Pulmonary artery endothelial cell (primary cell): ENCODE measurements at regions not wholly inside any gene's neighbourhood (a gene's known extent, or its start where the extent isn't known, plus 50 kb on each side); places are given as distances from the start of the nearest gene placed in this dataset.
A peak's percentile ranks its signal among the peaks of the same experiment; 100 is the strongest.
"Not testable (repeated sequence)": the region's sequence is repeated elsewhere in the genome, so short reads cannot be mapped to it uniquely, and the experiment has no call there.

Source experiments
- DNase-seq: peaks from one replicate; pipeline ENCODE4 v3.0.0-alpha.2; 2011; ENCODE audit warnings: low read depth, low spot score

DNA sequence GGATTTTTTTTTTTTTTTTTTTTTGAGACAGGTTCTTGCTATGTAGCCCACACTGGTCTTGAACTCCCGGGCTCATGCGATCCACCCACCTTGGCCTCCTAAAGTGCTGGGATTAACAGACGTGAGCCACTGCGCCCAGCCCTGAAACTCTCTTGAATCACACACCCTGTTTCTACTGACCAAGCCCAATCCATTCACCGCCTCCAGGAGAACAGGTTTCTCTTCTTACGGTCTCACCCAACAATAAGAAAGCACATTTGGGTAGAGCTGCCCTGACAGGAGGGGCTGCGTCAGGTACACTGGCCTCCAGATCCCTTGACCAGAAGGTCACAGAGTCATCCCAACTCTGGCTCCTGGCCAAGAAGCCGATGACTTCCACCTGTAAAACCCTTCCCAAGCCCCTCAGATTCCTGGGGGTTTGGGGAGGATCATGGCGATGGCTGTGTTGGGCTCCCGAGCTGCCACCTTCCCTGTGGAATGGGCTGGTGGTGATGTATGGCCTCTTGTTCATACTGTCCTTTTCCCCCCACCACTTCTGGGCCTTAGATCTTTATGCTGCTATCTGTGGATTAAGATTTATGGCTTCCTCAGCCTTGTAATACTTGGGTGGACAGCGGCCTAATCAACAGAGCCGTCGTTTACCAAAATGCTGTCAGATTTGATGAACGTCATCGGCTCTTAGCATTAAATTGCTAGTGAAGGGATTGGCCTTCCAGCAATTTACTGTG lies 89.1 kb downstream of the KATNIP start:
- DNase-seq: no peak

DNA sequence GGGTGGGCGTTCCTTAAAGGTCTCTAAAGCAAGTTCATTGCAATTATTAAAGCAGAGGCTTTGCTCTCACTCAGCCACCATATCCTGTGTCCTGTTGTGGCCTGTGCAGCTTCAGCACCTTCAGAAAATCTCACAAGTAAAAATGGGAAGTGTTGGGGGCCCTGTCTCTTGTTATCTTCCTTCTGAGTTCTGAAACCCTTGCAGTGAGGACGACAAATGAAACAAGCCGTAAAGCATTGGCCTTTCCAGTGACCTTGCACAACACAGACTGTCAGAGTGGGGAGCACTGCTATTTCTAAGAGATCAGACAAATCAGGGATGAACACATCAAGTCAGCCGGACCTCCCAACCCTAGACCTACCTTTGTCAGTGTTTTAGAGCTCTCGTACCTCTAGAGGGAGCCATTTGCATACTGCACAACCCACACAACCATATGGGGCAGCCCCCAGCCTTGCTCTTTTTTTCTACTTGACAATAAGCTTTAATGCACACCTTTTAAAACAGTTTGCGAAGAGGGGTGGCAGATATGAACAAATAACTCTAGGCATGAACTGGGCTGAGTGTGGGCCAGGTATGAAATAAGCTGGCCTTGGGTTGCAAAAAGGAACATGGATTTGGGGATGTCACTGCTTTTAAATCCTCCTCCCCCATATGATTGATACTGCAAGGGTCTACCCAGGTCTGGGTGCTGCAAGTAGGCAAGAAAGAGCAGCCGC lies 89.8 kb downstream of the KATNIP start:
- peak; percentile 32 for DNase-seq

DNA sequence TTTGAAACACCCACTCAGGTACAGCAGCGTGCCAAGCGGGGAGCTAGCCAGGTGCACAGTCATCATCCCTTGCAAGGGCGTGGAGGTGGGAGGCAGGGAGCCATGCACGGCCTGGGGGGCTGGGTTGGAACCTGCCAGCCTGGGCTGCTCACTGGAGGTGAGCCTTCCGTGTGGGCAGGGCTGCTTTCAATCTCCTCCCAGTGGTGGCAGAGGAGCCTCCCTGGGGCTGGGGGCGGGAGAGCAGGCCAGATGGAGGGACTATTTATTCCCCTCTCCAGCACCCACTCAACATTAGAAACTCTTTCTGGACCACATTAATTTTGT lies 90.3 kb downstream of the KATNIP start:
- no peak for DNase-seq

DNA sequence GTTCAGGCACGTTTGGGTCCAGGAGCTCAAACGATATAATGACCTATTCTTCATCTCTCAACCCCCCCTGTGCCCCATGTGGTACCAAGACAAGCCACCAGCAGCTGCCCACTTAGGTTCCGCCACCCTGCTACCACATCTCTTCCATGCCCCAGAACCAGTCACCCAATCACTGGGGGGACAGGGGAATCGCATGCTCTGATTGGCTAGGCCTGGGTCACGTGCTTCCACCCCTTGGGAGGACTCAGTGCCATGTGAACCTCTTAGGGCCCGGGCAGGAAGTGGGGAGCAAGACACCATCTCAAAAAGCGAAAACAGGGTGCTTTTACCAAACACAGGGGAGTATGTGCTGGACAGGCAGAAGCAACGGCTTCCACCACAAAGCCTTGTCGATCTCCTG lies 91.3 kb downstream of the KATNIP start:
- no peak for DNase-seq

DNA sequence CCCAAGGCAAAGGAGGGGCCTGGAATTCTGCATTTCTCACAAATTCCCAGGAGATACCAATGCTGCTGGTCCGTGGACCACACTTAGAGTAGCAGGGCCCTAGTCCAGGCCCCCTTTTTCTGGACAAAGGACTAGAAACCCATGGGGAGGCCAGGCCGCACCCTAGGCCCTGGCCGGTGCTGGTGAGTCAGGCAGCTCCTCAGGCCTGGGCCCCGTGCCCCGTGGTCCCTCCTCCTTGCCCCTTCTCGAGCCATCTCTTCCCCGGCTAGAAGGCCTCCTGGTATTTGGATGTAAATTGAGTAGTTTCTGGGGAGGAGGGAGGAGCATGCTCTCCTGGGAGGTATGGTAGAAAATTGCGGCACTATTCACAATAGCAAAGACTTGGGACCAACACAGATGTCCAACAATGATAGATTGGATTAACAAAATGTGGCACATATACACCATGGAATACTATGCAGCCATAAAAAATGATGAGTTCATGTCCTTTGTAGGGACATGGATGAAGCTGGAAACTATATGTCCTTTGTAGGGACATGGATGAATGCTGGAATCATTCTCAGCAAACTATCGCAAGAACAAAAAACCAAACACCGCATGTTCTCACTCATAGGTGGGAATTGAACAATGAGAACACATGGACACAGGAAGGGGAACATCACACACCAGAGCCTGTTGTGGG lies 91.9 kb downstream of the KATNIP start:
- not testable (repeated sequence) for DNase-seq

DNA sequence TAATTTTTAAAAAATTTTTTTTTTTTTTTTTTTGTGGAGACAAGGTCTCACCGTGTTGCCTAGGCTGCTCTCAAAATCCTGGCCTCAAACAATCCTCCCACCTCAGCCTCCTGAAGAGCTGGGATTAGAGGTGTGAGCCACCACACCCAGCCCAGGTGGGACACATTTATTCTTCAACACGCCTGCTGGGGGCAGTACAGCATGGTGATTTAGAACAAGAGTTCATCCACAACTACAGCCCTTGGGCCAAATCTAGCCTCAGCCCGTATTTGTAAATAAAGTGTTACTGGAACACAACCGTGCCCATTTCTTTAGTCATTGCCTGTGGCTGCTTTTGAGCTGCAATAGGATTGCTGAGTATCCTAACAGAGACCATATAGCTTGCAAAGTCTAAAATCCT lies 92.8 kb downstream of the KATNIP start:
- no peak for DNase-seq

DNA sequence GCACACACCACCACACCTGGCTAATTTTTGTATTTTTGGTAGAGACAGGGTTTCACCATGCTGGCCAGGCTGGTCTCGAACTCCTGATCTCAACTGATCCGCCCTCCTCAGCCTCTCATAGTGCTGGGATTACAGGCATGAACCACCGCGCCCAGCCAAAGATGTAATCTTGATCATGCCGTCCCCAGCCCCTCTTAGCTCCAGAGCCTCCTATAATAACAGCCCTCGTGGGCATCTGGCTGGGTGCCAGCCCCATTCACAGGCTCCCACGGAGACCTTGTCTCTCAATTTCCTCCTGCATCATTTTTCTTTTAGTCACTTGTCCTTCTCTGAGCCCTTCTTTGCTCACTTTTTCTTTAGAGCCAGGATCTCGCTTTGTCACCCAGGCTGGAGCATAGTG lies 94.2 kb downstream of the KATNIP start:
- DNase-seq: no peak

DNA sequence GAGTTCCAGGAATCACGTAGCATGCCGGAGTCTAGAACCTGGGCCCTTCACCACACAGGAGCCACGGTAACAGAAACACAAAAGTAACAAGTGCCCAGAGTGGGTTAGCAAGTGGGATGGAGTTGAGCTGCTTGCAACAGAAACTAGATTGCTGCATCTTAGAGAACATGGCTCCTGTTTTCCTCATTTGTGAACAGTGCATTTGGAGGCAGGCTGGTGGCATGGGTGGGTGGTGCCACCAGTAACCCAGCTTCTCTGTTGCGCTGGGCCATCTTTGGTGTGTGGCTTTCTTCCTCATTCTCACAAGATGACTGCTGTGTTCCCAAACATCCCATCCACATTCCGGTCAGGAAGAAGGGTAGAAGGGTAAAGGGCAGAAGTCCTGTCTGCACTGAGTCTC lies 95.5 kb downstream of the KATNIP start:
- DNase-seq: no peak

DNA sequence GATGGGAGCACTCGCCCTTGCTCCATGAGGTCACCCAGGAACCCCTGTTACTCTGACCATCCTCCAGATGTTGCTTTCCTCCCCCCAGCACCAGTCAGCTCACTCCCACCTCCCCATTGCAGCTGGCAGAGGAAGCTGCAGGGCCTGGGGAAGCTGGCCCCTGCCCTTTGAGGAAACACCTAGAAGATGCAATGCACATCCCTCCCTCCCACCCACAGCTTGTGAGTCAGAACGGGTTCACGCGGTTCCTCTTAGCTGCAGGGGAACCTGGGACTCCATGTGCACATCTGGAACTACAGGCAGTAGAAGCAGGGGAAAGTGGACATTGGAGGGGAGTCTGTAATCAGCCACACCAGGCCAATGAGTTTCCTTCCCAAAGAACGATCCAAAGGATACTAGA lies 96.9 kb downstream of the KATNIP start:
- no peak for DNase-seq

DNA sequence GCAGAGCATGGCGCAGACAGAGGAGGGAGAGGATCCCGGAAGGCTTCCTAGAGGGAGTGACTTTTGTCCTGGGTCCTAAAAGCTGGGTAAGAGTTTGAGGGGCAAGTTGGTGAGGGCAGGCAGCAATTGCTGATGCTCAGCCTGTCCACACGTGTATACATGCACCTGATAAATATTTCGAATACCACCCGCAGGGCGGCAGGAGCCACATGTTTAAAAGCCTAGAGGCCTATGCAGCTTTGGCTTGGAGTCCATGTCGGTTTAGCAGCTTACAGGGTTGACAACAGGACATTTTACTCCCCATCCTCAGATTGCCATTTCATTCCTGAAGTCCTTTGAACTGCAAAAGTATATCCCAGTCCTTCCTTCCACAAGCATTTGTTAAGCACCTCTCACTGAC lies 99.1 kb downstream of the KATNIP start:
- no peak for DNase-seq

DNA sequence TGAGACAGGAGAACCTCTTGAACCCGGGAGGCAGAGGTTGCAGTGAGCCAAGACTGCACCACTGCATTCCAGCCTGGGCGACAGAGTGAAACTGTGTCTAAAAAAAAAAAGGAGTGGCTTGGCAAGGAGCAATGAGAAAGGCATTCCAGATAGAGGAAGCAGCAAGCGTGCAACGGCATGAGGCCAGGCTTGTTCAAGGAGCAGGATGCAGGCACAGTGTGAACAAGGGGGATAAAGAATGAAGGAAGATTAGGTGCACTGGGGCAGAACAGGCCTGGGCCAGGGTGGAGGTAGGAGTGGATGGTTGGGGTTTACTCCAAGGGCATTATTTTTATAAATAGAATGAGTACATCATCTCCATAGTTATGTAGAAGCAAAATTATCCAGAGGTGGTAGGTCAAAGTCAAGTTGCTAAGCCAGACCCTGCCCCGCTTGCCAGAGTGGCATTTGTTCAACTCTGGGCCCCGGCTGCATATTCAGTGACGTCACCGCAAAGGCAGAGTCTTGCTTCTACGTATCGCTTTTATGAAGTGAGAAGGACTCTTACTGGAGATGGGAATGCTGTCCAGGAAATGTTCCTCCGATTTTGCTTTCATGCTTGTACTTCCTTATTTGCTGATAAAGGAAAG lies 100.2 kb downstream of the KATNIP start:
- no peak for DNase-seq

DNA sequence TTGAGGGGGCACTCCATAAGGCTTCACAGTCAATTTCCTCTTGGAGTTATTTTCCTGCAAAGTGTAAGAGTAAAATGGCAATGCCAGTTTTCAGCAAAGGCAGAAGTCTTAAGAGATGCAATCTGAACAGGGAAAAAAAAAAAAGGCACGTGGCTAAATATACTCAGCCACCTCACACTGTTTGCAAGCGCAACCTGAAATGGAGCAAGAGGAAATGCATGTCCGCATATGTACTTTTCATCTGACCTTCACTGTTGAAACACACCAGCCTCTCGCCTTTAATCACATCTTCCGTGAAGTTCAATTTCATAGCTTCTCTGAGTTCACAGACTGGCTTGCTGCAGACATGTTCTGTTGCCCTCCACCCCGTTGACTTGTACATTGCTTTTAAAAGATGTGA lies 101.4 kb downstream of the KATNIP start:
- no peak for DNase-seq

DNA sequence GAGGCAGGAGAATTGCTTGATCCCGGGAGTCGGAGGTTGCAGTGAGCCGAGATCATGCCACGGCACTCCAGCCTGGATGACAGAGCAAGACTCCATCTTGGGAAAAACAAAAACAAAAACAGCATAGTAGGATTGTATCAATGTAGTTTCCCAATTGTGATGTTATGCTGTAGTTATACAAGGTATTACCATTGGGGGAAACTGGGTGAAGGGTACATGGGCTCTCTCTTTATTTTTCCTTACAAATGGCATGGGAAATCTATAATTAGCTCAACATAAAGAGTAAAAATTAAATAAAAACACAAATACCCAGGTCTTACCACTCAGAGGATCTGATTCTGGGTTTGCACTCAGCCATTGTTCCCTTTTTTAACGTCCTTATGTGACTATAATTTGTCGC lies 107.9 kb downstream of the KATNIP start:
- no peak for DNase-seq

DNA sequence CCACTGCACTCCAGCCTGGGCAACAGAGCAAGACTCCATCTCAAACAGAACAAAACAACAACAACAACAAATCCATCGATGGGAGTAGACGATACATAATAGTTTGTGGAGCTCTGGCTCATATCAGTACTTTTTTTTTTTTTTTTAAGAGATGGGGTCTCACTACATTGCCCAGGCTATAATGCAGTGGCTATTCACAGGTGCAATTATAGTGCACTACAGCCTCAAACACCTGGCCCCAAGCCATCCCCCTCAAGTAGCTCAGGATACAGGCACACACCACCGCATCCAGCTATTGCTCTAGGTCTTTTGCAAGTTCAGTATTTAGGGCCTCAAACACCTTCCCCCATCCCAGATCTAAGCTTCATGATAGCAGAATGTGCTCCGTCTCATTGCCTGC lies 110.6 kb downstream of the KATNIP start:
- DNase-seq: no peak

DNA sequence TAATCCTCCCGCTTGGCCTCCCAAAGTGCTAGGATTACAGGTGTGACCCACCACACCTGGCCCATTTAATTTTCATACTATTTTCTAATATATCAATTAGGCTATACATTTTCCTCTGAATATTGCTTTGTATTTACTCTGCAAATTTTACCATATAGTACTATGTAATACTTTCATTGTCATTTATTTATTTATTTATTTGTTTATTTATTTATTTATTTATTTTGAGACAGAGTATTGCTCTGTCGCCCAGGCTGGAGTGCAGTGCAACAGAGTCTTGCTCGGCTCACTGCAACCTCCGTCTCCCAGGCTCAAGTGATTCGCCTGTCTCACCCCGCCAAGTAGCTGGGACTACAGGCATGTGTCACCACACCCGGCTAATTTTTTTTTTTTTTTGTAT lies 113.3 kb downstream of the KATNIP start:
- DNase-seq: not testable (repeated sequence)

DNA sequence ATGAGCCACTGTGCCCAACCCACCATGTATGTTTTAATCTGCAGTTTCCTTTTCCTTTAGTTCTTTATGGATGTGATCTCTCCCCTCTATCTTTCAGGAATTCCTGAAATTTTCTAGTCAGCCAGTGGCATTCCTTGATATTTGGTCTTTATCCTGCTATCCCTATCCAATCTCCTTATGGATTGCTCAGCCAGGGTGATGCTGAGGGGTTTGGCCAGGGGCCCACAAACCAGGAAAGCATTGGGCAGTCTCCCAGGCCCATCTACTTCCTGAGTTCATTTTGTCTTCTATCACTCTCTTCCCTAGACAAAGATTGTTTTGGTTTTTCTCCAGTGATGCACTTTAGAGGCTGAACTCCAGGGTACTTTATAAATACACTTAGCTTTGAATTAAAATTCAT lies 115.9 kb downstream of the KATNIP start:
- no peak for DNase-seq

DNA sequence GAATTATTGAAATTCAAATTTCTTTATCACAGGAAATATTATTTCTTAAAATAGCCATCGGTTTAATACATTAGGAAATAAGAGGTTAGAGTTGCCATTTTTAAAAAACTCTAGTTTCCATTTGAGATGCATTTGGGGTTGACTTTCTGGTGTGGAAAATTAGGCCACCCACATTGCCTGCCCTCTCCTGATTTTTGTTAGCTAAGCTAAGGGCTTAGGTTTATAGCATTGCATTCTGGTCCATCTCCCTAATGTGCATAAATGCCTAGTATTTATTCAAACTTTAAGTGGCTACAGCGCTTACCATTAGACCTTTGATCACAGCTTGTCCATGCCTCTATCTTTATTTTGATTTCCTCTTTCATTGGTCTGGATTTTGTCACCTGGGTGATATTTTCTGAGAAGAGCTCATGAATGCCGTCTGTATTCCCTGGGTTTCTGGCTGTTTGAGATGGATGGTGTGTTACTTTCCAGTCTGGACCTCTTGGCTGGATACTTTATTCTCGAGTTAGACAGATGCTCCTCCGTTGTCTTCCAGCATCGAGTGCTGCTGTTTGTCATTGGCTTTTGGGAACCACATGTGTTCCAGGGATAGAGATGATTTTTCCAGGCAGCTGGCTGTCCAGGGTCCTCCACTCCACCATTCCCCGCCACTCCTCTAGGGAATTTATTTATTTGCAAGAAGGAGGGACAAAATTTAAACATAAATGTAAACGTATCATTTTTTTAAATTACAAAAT lies 120.3 kb downstream of the KATNIP start:
- no peak for DNase-seq

DNA sequence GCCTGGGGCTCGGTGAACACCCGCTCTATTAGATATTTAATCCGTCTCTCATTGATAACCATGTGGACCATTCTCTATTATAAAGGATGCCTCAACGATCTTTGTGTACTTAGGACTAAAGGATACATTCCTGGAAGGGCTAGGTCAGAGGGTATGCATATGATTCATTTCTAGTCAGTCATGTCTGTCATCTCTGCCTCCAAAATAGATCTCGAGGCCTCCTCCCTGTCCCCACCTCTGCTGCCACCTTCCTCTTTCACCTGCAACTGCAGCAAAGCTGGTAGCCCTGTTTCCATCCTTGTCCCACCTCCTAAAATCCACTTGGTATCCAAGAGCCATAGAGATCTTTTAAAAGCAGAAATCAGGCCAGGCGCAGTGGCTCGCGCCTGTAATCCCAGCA lies 121.5 kb downstream of the KATNIP start:
- DNase-seq: no peak

DNA sequence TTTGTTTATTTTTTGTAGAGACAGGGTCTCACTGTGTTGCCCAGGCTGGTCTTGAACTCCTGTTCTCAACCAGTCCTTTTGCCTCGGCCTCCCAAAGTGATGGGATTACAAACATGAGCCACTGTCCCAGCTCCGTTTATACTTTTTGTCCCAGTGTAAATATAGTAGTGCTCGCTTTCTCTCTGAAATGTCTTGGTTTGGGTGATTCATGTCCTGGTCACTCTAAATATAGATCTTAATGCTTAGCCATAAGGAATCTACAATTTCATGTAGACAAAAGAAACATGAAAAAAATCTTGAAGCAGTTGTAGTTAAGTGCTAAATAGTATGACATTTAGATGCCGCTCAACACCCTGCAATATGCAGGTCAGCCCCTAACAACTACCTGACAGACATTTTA lies 126.9 kb downstream of the KATNIP start:
- no peak for DNase-seq

DNA sequence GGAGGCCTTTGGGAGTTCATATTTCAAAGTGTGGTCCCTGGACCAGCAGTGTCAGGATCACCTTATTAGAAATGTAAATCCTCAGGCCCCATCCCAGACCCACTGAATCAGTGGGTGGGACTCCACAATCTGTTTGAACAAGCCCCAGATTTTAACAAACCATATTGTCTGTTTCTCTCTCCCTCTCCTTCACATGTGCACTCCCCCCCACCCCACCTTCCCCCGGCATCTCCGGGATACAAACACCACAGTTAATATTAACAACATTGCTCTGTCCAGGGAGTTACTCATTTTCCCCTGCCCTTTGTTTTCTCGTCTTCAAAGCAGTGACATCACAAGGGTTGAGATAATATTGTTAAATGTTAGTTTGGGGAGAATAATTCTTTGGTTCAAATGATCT lies 127.3 kb downstream of the KATNIP start:
- DNase-seq: peak; percentile 24

DNA sequence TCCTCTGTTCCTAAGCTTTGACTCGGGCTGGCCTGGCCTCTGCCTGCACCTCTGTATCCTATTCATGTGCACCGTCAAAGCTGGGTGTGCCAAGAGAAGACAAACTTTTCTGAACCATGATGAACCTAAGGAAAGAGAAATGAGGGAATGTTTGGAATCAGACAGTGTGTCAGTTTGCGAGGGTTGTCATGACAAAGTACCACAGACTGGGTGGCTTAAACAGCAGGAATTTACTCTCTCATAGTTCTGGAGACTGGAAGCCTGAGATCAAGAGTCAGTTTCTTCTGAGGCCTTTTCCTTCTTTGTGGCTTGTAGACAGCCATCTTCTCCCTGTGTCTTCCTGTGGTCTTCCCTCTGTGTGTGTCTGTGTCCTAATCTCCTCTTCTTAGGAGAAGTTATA lies 129.0 kb downstream of the KATNIP start:
- DNase-seq: no peak

DNA sequence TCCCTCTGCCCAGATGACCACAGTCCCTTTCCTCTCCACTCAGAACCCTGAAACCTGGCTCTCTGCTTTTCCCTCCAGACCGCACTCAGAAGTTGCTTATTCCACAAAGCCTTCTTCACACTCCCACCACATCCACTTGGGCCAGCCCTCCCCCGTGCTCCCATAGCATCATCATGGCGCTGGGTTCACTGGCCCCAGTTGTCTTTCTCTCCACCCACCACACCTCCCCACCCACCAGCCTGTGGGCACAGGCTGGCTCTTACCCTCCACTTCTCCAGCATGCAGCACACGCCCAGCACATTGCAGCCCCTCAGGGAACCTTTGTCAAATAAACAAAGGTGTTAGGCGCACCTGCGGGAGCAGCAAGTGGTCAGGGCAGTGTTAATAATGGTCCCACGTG lies 130.0 kb downstream of the KATNIP start:
- DNase-seq: no peak
